CD14-positive monocyte (primary cell): ENCODE measurements at regions not wholly inside any gene's neighbourhood (a gene's known extent, or its start where the extent isn't known, plus 50 kb on each side); places are given as distances from the start of the nearest gene placed in this dataset.

Source experiments
- DNase-seq, 3 donors: peaks; one replicate each; pipeline ENCODE4 v3.0.0-alpha.2; 2011 to 2022
- H2AFZ ChIP-seq: 2 replicates; pipeline ENCODE4 v1.6.0; 2012; ENCODE audit warnings: mild to moderate bottlenecking, low read depth, low read length, inconsistent platforms; ENCODE audit not compliant: insufficient read depth, poor library complexity, severe bottlenecking
- H3K27ac ChIP-seq, 2 donors: 1 replicate in 1 of 2; 2 replicates in 1 of 2; pipeline ENCODE4 v1.5.1; 2012 to 2013; ENCODE audit warnings: low read length in 2 of 2, control low read depth in 1 of 2, inconsistent platforms in 1 of 2, low read depth in 1 of 2, mild to moderate bottlenecking in 1 of 2
- H3K27me3 ChIP-seq, 2 donors: one replicate each; pipeline versions ENCODE4 v1.6.0 to v1.6.1; 2011 to 2013; ENCODE audit warnings: low read length in 2 of 2; ENCODE audit not compliant: control insufficient read depth in 2 of 2, insufficient read depth in 2 of 2
- H3K36me3 ChIP-seq, 2 donors: replicated peaks in 1 of 2; 1 replicate in 1 of 2; 2 replicates in 1 of 2; pipeline versions ENCODE4 v1.5.1 to v1.6.1; 2012 to 2013; ENCODE audit warnings: low read length in 2 of 2, control low read depth in 1 of 2, inconsistent platforms in 1 of 2, mild to moderate bottlenecking in 1 of 2; ENCODE audit not compliant: insufficient read depth in 2 of 2, control insufficient read depth in 1 of 2
- H3K4me1 ChIP-seq, 2 donors: 1 replicate in 1 of 2; 2 replicates in 1 of 2; pipeline versions ENCODE4 v1.5.1 to v1.6.1; 2012 to 2013; ENCODE audit warnings: low read length in 2 of 2, control low read depth in 1 of 2, inconsistent platforms in 1 of 2, mild to moderate bottlenecking in 1 of 2, moderate library complexity in 1 of 2; ENCODE audit not compliant: insufficient read depth in 2 of 2, control insufficient read depth in 1 of 2
- H3K4me2 ChIP-seq: replicated peaks from 2 replicates; pipeline ENCODE3; 2012; ENCODE audit warnings: low read length, moderate library complexity, mild to moderate bottlenecking; ENCODE audit not compliant: poor library complexity, severe bottlenecking; ENCODE audit errors: extremely low read depth
- H3K4me3 ChIP-seq, 3 experiments: fragments of 200-600 bp in 1 of 3; sonication (generic) in 1 of 3; replicated peaks in 1 of 3; 1 replicate in 2 of 3; 2 replicates in 1 of 3; pipeline ENCODE4 v1.5.1; 2011 to 2013; ENCODE audit warnings: low read length in 3 of 3, mild to moderate bottlenecking in 3 of 3, control low read depth in 2 of 3, low read depth in 2 of 3, inconsistent platforms in 1 of 3, moderate library complexity in 1 of 3
- H3K79me2 ChIP-seq: 2 replicates; pipeline ENCODE4 v1.6.0; 2012; ENCODE audit warnings: mild to moderate bottlenecking, control low read depth, inconsistent platforms, low read length, moderate library complexity; ENCODE audit not compliant: insufficient read depth
- H3K9ac ChIP-seq: 2 replicates; pipeline ENCODE4 v1.6.0; 2017; ENCODE audit warnings: low read length, mild to moderate bottlenecking; ENCODE audit not compliant: insufficient read depth, poor library complexity, severe bottlenecking
- H3K9me3 ChIP-seq, 2 donors: replicated peaks in 1 of 2; 1 replicate in 1 of 2; 2 replicates in 1 of 2; pipeline versions ENCODE4 v1.5.1 to v1.6.1; 2012 to 2013; ENCODE audit warnings: low read length in 2 of 2, control low read depth in 1 of 2; ENCODE audit not compliant: control insufficient read depth in 1 of 2, insufficient read depth in 1 of 2
- H4K20me1 ChIP-seq: 2 replicates; pipeline ENCODE4 v1.6.0; 2012; ENCODE audit warnings: mild to moderate bottlenecking, low read length, control low read depth, moderate library complexity; ENCODE audit not compliant: insufficient read depth
- H3K27ac Mint-ChIP-seq, 7 donors: one replicate each; pipeline ENCODE4 v1.8.0; 2020; ENCODE audit warnings: mild to moderate bottlenecking in 7 of 7, mixed read lengths in 7 of 7, moderate library complexity in 6 of 7, inconsistent platforms in 2 of 7
- H3K27me3 Mint-ChIP-seq, 3 donors: one replicate each; pipeline ENCODE4 v1.8.0; 2021 to 2022; ENCODE audit warnings: low read depth in 3 of 3, mild to moderate bottlenecking in 3 of 3, mixed read lengths in 3 of 3, moderate library complexity in 3 of 3, inconsistent platforms in 1 of 3
- H3K36me3 Mint-ChIP-seq, 2 donors: one replicate each; pipeline ENCODE4 v1.8.0; 2020; ENCODE audit warnings: mixed read lengths in 2 of 2, inconsistent platforms in 1 of 2, mild to moderate bottlenecking in 1 of 2
- H3K4me1 Mint-ChIP-seq: one replicate; pipeline ENCODE4 v1.8.0; 2020; ENCODE audit warnings: mild to moderate bottlenecking, mixed read lengths
- H3K4me3 Mint-ChIP-seq, 2 donors: one replicate each; pipeline ENCODE4 v1.8.0; 2020; ENCODE audit warnings: mild to moderate bottlenecking in 2 of 2, mixed read lengths in 2 of 2, moderate library complexity in 1 of 2
- H3K9me3 Mint-ChIP-seq, 7 donors: one replicate each; pipeline ENCODE4 v1.8.0; 2020 to 2022; ENCODE audit warnings: mixed read lengths in 7 of 7, mild to moderate bottlenecking in 6 of 7, moderate library complexity in 6 of 7, inconsistent platforms in 2 of 7
- WGBS: methylation state at CpG from one replicate; pipeline ENCODE4 v1.1.5; 2013; ENCODE audit warnings: missing lambda C conversion rate; ENCODE audit not compliant: insufficient coverage; 5-methylcytosine and 5-hydroxymethylcytosine counted together
- intact Hi-C, 2 donors: fragments of 100-400 bp; cut with micrococcal nuclease; formaldehyde crosslinking; loops; one replicate each; pipeline versions ENCODE4 v1.15.0 to v1.15.1; 2023
- TF ChIP-seq, protein P1 (sequence below): fragments of 200-600 bp; IDR thresholded peaks from one replicate; pipeline ENCODE4 v1.8.0; 2022; ENCODE audit warnings: antibody characterized with exemption, mild to moderate bottlenecking

DNA sequence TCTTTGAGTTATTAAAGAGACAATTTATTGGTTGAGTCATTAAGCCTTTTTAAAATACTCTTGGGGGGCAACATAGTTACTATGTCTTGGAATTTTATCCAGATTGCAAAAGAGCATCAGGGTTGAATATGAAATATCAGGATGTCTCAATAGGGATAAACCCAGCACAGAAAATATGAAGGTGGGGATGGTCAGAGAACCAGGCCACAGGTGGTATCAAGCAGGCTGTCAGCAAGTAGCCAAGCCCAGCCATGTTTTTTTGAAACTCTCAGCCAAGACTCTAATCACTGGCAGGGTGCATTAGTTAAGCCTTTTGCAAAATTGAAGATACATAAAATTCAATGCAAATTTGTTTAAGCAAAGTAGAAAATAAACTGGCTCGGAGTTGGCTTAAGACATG is 468.9 kb downstream of the DTWD2 start:
- no peaks in the 10 kb centered on the region for H3K9me3 ChIP-seq
- no peaks in the 10 kb centered on the region for H4K20me1 ChIP-seq
- no peak overlapping the region for H3K4me2 ChIP-seq
- no peaks in the 10 kb centered on the region for H3K27me3 ChIP-seq
- no peak overlapping the region for H3K27ac Mint-ChIP-seq
- no peak overlapping the region for H2AFZ ChIP-seq
- TF ChIP-seq, protein P1, sequence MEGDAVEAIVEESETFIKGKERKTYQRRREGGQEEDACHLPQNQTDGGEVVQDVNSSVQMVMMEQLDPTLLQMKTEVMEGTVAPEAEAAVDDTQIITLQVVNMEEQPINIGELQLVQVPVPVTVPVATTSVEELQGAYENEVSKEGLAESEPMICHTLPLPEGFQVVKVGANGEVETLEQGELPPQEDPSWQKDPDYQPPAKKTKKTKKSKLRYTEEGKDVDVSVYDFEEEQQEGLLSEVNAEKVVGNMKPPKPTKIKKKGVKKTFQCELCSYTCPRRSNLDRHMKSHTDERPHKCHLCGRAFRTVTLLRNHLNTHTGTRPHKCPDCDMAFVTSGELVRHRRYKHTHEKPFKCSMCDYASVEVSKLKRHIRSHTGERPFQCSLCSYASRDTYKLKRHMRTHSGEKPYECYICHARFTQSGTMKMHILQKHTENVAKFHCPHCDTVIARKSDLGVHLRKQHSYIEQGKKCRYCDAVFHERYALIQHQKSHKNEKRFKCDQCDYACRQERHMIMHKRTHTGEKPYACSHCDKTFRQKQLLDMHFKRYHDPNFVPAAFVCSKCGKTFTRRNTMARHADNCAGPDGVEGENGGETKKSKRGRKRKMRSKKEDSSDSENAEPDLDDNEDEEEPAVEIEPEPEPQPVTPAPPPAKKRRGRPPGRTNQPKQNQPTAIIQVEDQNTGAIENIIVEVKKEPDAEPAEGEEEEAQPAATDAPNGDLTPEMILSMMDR: no peak
- intact Hi-C loops: no loop called here
- no peak overlapping the region for H3K27ac ChIP-seq
- no peak overlapping the region for H3K4me3 ChIP-seq
- H3K4me3 Mint-ChIP-seq: no peak overlapping the region
- no peaks in the 10 kb centered on the region for H3K27me3 Mint-ChIP-seq
- no peaks in the 10 kb centered on the region for H3K4me1 ChIP-seq
- no peaks in the 10 kb centered on the region for H3K79me2 ChIP-seq
- 71% methylated on average over 1 of the region's 1 CpG for WGBS
- no peak overlapping the region for H3K9ac ChIP-seq
- H3K36me3 ChIP-seq: no peaks in the 10 kb centered on the region
- no peaks in the 10 kb centered on the region for H3K4me1 Mint-ChIP-seq
- H3K36me3 Mint-ChIP-seq: no peaks in the 10 kb centered on the region
- peaks cover 0 to 6% (median 3%) of the 10 kb centered on the region in 7 donors for H3K9me3 Mint-ChIP-seq
- DNase-seq: no peak

DNA sequence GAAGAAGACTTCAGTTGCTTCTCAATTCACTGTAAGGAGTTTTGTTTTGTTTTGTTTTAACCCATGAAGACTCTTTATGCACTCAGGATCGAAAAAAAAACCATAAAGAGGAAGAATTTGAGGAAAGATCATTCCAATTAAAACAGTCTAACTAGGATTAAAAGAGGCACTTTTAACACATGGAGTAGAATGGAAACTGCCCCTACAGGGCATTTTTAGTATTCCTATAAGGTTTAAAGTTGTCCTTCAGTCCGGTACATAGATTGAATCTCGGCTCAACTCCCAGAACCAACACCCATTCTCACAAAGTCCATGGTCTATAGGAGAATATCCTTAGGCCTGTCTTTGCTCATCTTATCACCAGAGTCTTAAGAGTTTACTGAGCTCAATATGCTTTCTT is 469.6 kb downstream of the DTWD2 start:
- Mint-ChIP-seq H3K27me3 (no peaks in the 10 kb centered on the region), H3K36me3 (no peaks in the 10 kb centered on the region), H3K27ac (no peak overlapping the region), H3K4me1 (no peaks in the 10 kb centered on the region), H3K4me3 (no peak overlapping the region), H3K9me3 (peaks cover 0 to 6% (median 3%) of the 10 kb centered on the region in 7 donors)
- no peaks in the 10 kb centered on the region for H4K20me1 ChIP-seq
- no CpG with 5 or more reads among the region's 3 CpGs for WGBS
- no peak overlapping the region for H3K4me3 ChIP-seq
- no peaks in the 10 kb centered on the region for H3K9me3 ChIP-seq
- no peak overlapping the region for H3K4me2 ChIP-seq
- H3K27me3 ChIP-seq: no peaks in the 10 kb centered on the region
- H3K27ac ChIP-seq: no peak overlapping the region
- H3K9ac ChIP-seq: no peak overlapping the region
- no peak overlapping the region for H2AFZ ChIP-seq
- H3K36me3 ChIP-seq: no peaks in the 10 kb centered on the region
- intact Hi-C loops: no loop called here
- TF ChIP-seq, protein P1: no peak
- DNase-seq: no peak
- H3K79me2 ChIP-seq: no peaks in the 10 kb centered on the region
- no peaks in the 10 kb centered on the region for H3K4me1 ChIP-seq
